ENCODE measurements at regions not wholly inside any gene's neighbourhood (a gene's known extent, or its start where the extent isn't known, plus 50 kb on each side); places are given as distances from the start of the nearest gene placed in this dataset.
"Not testable (repeated sequence)": the region's sequence is repeated elsewhere in the genome, so short reads cannot be mapped to it uniquely, and the experiment has no call there.

GRCh38 chr6:3900744-3901336 is 51.7 kb downstream of the FAM50B start:
- no peak for DNase-seq

GRCh38 chr6:3902871-3903648 is 53.9 kb downstream of the FAM50B start:
- DNase-seq: no peak

GRCh38 chr6:3904518-3904917 is 55.3 kb downstream of the FAM50B start:
- no peak for DNase-seq

GRCh38 chr6:3905945-3906845 is 57.0 kb downstream of the FAM50B start:
- no peak for DNase-seq

- no peak for DNase-seq
Observed at GRCh38 chr6:3906846-3907151, 57.6 kb downstream of the FAM50B start.

- no peak for DNase-seq
Observed at GRCh38 chr6:3908223-3908622, 59.0 kb downstream of the FAM50B start.

- DNase-seq: no peak
Observed at GRCh38 chr6:3908961-3909360, 59.8 kb downstream of the FAM50B start.

GRCh38 chr6:3910106-3910663 is 61.0 kb downstream of the FAM50B start:
- no peak for DNase-seq

GRCh38 chr6:3911130-3911529 is 62.0 kb downstream of the FAM50B start:
- no peak for DNase-seq

GRCh38 chr6:3911614-3912336 is 62.6 kb downstream of the FAM50B start:
- no peak for DNase-seq

GRCh38 chr6:3912361-3913076 is 63.3 kb downstream of the FAM50B start:
- no peak for DNase-seq

GRCh38 chr6:3913077-3913957 is 64.1 kb downstream of the FAM50B start:
- no peak for DNase-seq

GRCh38 chr6:3913958-3914337 is 64.8 kb downstream of the FAM50B start:
- DNase-seq: no peak

GRCh38 chr6:3915076-3915791 is 66.1 kb downstream of the FAM50B start:
- DNase-seq: peak in 1 of 2 donors; percentile 6

- DNase-seq: no peak
Observed at GRCh38 chr6:3916211-3916610, 67.0 kb downstream of the FAM50B start.

- DNase-seq: not testable (repeated sequence)
Observed at GRCh38 chr6:3916749-3917148, 67.6 kb downstream of the FAM50B start.

- no peak for DNase-seq
Observed at GRCh38 chr6:3918469-3918868, 69.3 kb downstream of the FAM50B start.

- DNase-seq: no peak
Observed at GRCh38 chr6:3919130-3919628, 70.0 kb downstream of the FAM50B start.

- DNase-seq: no peak
Observed at GRCh38 chr6:3919849-3920248, 70.7 kb downstream of the FAM50B start.

GRCh38 chr6:3920321-3920720 is 71.1 kb downstream of the FAM50B start:
- DNase-seq: no peak

Measured in stimulated activated CD4-positive, alpha-beta T cell treated with anti-CD3 and anti-CD28 coated beads, Interleukin-2, amount 100 ng/mL, for 24 hours (primary cell).